A549 (cell line): ENCODE measurements at regions not wholly inside any gene's neighbourhood (a gene's known extent, or its start where the extent isn't known, plus 50 kb on each side); places are given as distances from the start of the nearest gene placed in this dataset.

Source experiments
- ATAC-seq, 2 experiments: fragments of 200-7000 bp in 1 of 2; fragments of >200 bp in 1 of 2; cut with Nextera tagmentation in 1 of 2; cut with Tn5 transposase in 1 of 2; 3 replicates each; pipeline versions ENCODE4 v1.8.0 to v1.9.1; 2018 to 2020; ENCODE audit warnings: mild to moderate bottlenecking in 1 of 2, moderate library complexity in 1 of 2
- CTCF ChIA-PET: fragments of 300-600 bp; sonication (Branson Sonifier 250); formaldehyde crosslinking; extraction: SDS; loops from one replicate; lab custom pipeline; 2021; ENCODE audit warnings: antibody characterized with exemption, inconsistent platforms; lab: Yijun Ruan, JAX
- POLR2A ChIA-PET: fragments of 350-600 bp; formaldehyde crosslinking; extraction: SDS; loops from one replicate; lab custom pipeline; 2021; ENCODE audit warnings: antibody characterized with exemption, inconsistent platforms; lab: Yijun Ruan, JAX
- DNase-seq, 2 experiments: peaks; one replicate each; pipeline versions ENCODE4 v3.0.0 to v3.0.0-alpha.2; 2011 to 2016; ENCODE audit warnings: low read depth in 1 of 2, low spot score in 1 of 2
- FAIRE-seq: peaks from 2 replicates; lab custom pipeline; 2011; peaks lifted over from hg19 to GRCh38; lab: Jason Lieb, UNC
- H3K27ac ChIP-seq, 2 experiments: fragments of >200 bp; sonication (Bioruptor Twin); formaldehyde crosslinking; 3 replicates each; pipeline ENCODE4 v1.5.1; 2016 to 2017
- H3K4me1 ChIP-seq: fragments of >200 bp; sonication (Bioruptor Twin); formaldehyde crosslinking; 3 replicates; pipeline ENCODE4 v1.6.1; 2016
- H3K4me2 ChIP-seq: fragments of >200 bp; sonication (Bioruptor Twin); formaldehyde crosslinking; 3 replicates; pipeline ENCODE4 v1.6.1; 2016
- H3K4me3 ChIP-seq: fragments of >200 bp; sonication (Bioruptor Twin); formaldehyde crosslinking; 3 replicates; pipeline ENCODE4 v1.5.1; 2016
- H3K9me3 ChIP-seq: fragments of >200 bp; sonication (Bioruptor Twin); formaldehyde crosslinking; 3 replicates; pipeline ENCODE4 v1.6.1; 2016
- BHLHE40 ChIP-seq: IDR thresholded peaks from 2 replicates; pipeline ENCODE4 v1.6.1; 2012; ENCODE audit warnings: low read depth, low read length, inconsistent platforms
- CBX2 ChIP-seq: fragments of 200-600 bp; sonication (generic); IDR thresholded peaks from 2 replicates; pipeline ENCODE4 v1.6.1; 2016; ENCODE audit warnings: low read depth, mild to moderate bottlenecking, borderline replicate concordance
- CBX8 ChIP-seq: fragments of 200-600 bp; sonication (generic); IDR thresholded peaks from 2 replicates; pipeline ENCODE4 v1.6.1; 2016
- CHD2 ChIP-seq: fragments of 150-350 bp; IDR thresholded peaks from 2 replicates; pipeline ENCODE4 v1.6.1; 2014; ENCODE audit warnings: low read length; ENCODE audit not compliant: partially characterized antibody
- CHD4 ChIP-seq: fragments of 200-600 bp; sonication (generic); IDR thresholded peaks from 2 replicates; pipeline ENCODE4 v1.6.1; 2016; ENCODE audit warnings: antibody characterized with exemption, mild to moderate bottlenecking, borderline replicate concordance
- EP300 ChIP-seq, 2 experiments: fragments of >200 bp; sonication (Bioruptor Twin); formaldehyde crosslinking; IDR thresholded peaks; 2 replicates in 1 of 2; 3 replicates in 1 of 2; pipeline ENCODE4 v1.6.1; 2016 to 2017
- FOSL2 ChIP-seq, 2 experiments: fragments of 450-650 bp in 1 of 2; fragments of >200 bp in 1 of 2; sonication (Bioruptor Twin) in 1 of 2; formaldehyde crosslinking; IDR thresholded peaks; 2 replicates each; pipeline versions ENCODE4 v1.5.0 to v1.6.1; 2016 to 2020; ENCODE audit warnings: mild to moderate bottlenecking in 1 of 2, moderate library complexity in 1 of 2
- HDAC2 ChIP-seq: fragments of 200-600 bp; sonication (generic); IDR thresholded peaks from 2 replicates; pipeline ENCODE4 v1.6.1; 2016
- HMGXB4 ChIP-seq: fragments of 250-450 bp; sonication (Bioruptor Pico); IDR thresholded peaks from 2 replicates; pipeline ENCODE4 v1.5.0; 2021; ENCODE audit warnings: mild to moderate bottlenecking, moderate library complexity, borderline replicate concordance
- JUN ChIP-seq, 2 experiments: fragments of >200 bp; sonication (Bioruptor Twin); formaldehyde crosslinking; IDR thresholded peaks; 2 replicates in 1 of 2; 3 replicates in 1 of 2; pipeline ENCODE4 v1.6.1; 2016 to 2017
- KDM1A ChIP-seq: fragments of 200-600 bp; sonication (generic); IDR thresholded peaks from 2 replicates; pipeline ENCODE4 v1.6.1; 2016; ENCODE audit warnings: low read depth, mild to moderate bottlenecking
- MAFK ChIP-seq: fragments of 450-650 bp; IDR thresholded peaks from 2 replicates; pipeline ENCODE4 v1.6.1; 2014; ENCODE audit not compliant: partially characterized antibody
- PHF8 ChIP-seq: fragments of 200-600 bp; sonication (generic); IDR thresholded peaks from 2 replicates; pipeline ENCODE4 v1.6.1; 2016; ENCODE audit warnings: low read depth, mild to moderate bottlenecking, antibody characterized with exemption, moderate library complexity, borderline replicate concordance
- RCOR1 ChIP-seq: fragments of 150-350 bp; IDR thresholded peaks from 2 replicates; pipeline ENCODE4 v1.6.1; 2014; ENCODE audit warnings: antibody characterized with exemption, low read length, low read depth
- REST ChIP-seq: fragments of 200-600 bp; sonication (generic); IDR thresholded peaks from 2 replicates; pipeline ENCODE4 v1.6.1; 2016; ENCODE audit warnings: antibody characterized with exemption, mild to moderate bottlenecking, moderate library complexity
- SMC3 ChIP-seq: fragments of >200 bp; sonication (Bioruptor Twin); formaldehyde crosslinking; IDR thresholded peaks from 3 replicates; pipeline ENCODE4 v1.6.1; 2018; ENCODE audit warnings: inconsistent platforms
- TFCP2L1 ChIP-seq: fragments of 250-450 bp; sonication (Bioruptor Pico); IDR thresholded peaks from 2 replicates; pipeline ENCODE4 v1.5.0; 2021; ENCODE audit warnings: mild to moderate bottlenecking
- TP53 ChIP-seq: fragments of 250-450 bp; sonication (Bioruptor Pico); IDR thresholded peaks from 2 replicates; pipeline ENCODE4 v1.5.0; 2021; ENCODE audit warnings: mild to moderate bottlenecking, moderate library complexity
- ZFP36 ChIP-seq: fragments of 450-650 bp; IDR thresholded peaks from 2 replicates; pipeline ENCODE4 v1.6.1; 2014; ENCODE audit warnings: borderline replicate concordance; ENCODE audit not compliant: partially characterized antibody
- ZNF302 ChIP-seq: fragments of 250-450 bp; sonication (Bioruptor Pico); IDR thresholded peaks from 2 replicates; pipeline ENCODE4 v1.9.0; 2021; ENCODE audit warnings: inconsistent platforms, mild to moderate bottlenecking, moderate library complexity
- ZSCAN20 ChIP-seq: fragments of 250-450 bp; sonication (Bioruptor Pico); IDR thresholded peaks from 2 replicates; pipeline ENCODE4 v1.8.0; 2022; ENCODE audit warnings: mild to moderate bottlenecking, moderate library complexity
- WGBS: methylation state at CpG from one replicate; pipeline ENCODE4 v1.1.6; 2017; ENCODE audit errors: missing lambda C conversion rate; 5-methylcytosine and 5-hydroxymethylcytosine counted together
- TF ChIP-seq, protein P1 (sequence below): fragments of >200 bp; sonication (Bioruptor Twin); formaldehyde crosslinking; IDR thresholded peaks from 3 replicates; pipeline ENCODE4 v1.6.1; 2016
- TF ChIP-seq, protein P2 (sequence below): IDR thresholded peaks from 2 replicates; pipeline ENCODE4 v1.6.1; 2012; ENCODE audit warnings: low read depth, borderline replicate concordance

GRCh38 chr3:76063019-76063418 lies 277.7 kb upstream of the ZNF717 start:
- no peak for ATAC-seq
- ChIA-PET POLR2A (no interaction called here), CTCF (interaction anchor here (1.4 kb wide), 1 partner anchor 15 kb away, joined by 3 read pairs; no protein-coding TSS in a partner anchor)
- Histone ChIP-seq H3K9me3 (peaks cover 4% of the 10 kb centered on the region; the same call in 1 of the 3 replicates), H3K4me3 (no peak overlapping the region), H3K4me1 (no peaks in the 10 kb centered on the region), H3K4me2 (no peak overlapping the region), H3K27ac (no peak overlapping the region)
- TF ChIP-seq HDAC2, result no peak
- TF ChIP-seq FOSL2 (IDR thresholded peaks at IDR 0.05), result no peak
- TF ChIP-seq FOSL2 (CRISPR knock-in tag; IDR thresholded peaks at IDR 0.05), result peak; percentile 11; the same call in 1 of the 2 replicates
- no peak for FAIRE-seq
- no peak for DNase-seq
- 0% methylated on average over 3 of the region's 3 CpGs for WGBS

DNA sequence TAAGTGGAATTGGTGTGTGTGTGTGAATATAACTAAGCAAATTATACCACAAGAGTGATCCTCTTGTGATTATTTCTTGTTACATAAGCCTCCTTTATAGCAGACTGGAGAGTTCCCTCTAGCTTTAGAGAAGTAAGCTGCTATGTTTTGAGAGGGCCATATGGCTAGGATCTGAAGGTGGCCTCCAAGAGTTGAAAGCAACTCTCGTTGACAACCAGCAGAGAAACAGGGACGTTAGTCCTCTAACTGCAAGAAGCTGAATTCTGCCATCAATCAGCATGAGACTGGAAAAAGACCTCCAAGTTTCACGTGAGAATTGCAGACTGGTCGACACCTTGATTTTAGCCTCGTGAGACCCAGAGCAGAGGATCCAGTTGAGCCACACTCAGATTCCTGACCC lies 278.5 kb upstream of the ZNF717 start:
- FAIRE-seq (no peak), ATAC-seq (no peak), DNase-seq (no peak)
- TF ChIP-seq JUN (IDR thresholded peaks at IDR 0.05) (no peak), CBX2 (no peak), TP53 (CRISPR knock-in tag) (no peak), HMGXB4 (CRISPR knock-in tag) (no peak), CHD4 (no peak), KDM1A (no peak)
- TF ChIP-seq, protein P1, sequence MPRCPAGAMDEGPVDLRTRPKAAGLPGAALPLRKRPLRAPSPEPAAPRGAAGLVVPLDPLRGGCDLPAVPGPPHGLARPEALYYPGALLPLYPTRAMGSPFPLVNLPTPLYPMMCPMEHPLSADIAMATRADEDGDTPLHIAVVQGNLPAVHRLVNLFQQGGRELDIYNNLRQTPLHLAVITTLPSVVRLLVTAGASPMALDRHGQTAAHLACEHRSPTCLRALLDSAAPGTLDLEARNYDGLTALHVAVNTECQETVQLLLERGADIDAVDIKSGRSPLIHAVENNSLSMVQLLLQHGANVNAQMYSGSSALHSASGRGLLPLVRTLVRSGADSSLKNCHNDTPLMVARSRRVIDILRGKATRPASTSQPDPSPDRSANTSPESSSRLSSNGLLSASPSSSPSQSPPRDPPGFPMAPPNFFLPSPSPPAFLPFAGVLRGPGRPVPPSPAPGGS, result no peak
- TF ChIP-seq, protein P2, sequence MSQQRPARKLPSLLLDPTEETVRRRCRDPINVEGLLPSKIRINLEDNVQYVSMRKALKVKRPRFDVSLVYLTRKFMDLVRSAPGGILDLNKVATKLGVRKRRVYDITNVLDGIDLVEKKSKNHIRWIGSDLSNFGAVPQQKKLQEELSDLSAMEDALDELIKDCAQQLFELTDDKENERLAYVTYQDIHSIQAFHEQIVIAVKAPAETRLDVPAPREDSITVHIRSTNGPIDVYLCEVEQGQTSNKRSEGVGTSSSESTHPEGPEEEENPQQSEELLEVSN, result no peak
- Histone ChIP-seq H3K4me1 (no peaks in the 10 kb centered on the region), H3K9me3 (peaks cover 4% of the 10 kb centered on the region; the same call in 1 of the 3 replicates), H3K27ac (no peak overlapping the region), H3K4me3 (no peak overlapping the region), H3K4me2 (no peak overlapping the region)
- WGBS, result 2% methylated on average over 5 of the region's 5 CpGs
- ChIA-PET POLR2A (no interaction called here), CTCF (interaction anchor here (1.4 kb wide), 1 partner anchor 15 kb away, joined by 3 read pairs; no protein-coding TSS in a partner anchor)

DNA sequence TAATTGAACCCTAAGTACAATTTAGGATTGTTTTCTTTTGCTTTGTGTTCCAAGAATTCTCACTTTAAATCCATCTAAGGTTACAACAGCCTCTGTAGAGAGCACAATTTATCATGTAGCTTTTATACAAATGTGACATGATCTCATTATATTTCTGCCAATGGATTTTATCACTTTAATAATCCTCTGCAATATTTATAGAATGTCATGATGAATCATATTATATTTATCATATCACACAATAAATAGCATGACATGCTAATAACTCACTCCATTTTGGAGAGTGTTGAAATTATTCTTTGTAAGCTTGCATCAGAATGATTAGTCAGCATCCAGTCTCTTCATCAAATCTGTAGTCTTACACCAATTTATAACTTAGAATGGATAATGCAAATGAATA lies 280.6 kb upstream of the ZNF717 start:
- no peaks in the 10 kb centered on the region for H3K4me1 ChIP-seq
- TF ChIP-seq MAFK (peak; percentile 14), PHF8 (no peak)
- TF ChIP-seq, all 56 proteins: peak for 1
- ATAC-seq (no peak), FAIRE-seq (no peak), DNase-seq (no peak)
- no peak overlapping the region for H3K4me3 ChIP-seq
- H3K4me2 ChIP-seq, result no peak overlapping the region
- CTCF ChIA-PET, result no interaction called here
- no peak overlapping the region for H3K27ac ChIP-seq
- POLR2A ChIA-PET, result no interaction called here
- H3K9me3 ChIP-seq, result peaks cover 4% of the 10 kb centered on the region; the same call in 1 of the 3 replicates

GRCh38 chr3:76078101-76078500 lies 292.8 kb upstream of the ZNF717 start:
- H3K4me3 ChIP-seq, result no peak overlapping the region
- no peak overlapping the region for H3K27ac ChIP-seq
- CTCF ChIA-PET, result no interaction called here
- WGBS, result 4% methylated on average over 2 of the region's 2 CpGs
- no peak for FAIRE-seq
- no peak overlapping the region for H3K4me2 ChIP-seq
- POLR2A ChIA-PET, result no interaction called here
- H3K4me1 ChIP-seq, result no peaks in the 10 kb centered on the region
- H3K9me3 ChIP-seq, result no peaks in the 10 kb centered on the region
- no peak for ATAC-seq
- DNase-seq, result no peak
- TF ChIP-seq TFCP2L1 (CRISPR knock-in tag) (no peak), ZFP36 (no peak), BHLHE40 (no peak), PHF8 (no peak), REST (no peak), EP300 (IDR thresholded peaks at IDR 0.05) (no peak), CBX8 (no peak), SMC3 (no peak), ZNF302 (CRISPR knock-in tag) (no peak), CHD2 (no peak), FOSL2 (IDR thresholded peaks at IDR 0.05) (no peak), FOSL2 (CRISPR knock-in tag; IDR thresholded peaks at IDR 0.05) (no peak), ZSCAN20 (CRISPR knock-in tag) (no peak), RCOR1 (no peak)
- TF ChIP-seq, protein P2, result no peak
